Renal cortex interstitium (tissue), 11 donors: ENCODE measurements at regions not wholly inside any gene's neighbourhood (a gene's known extent, or its start where the extent isn't known, plus 50 kb on each side); places are given as distances from the start of the nearest gene placed in this dataset.

Experiments used
- DNase-seq, 11 donors: peaks; one replicate each; pipeline ENCODE4 v3.0.0-alpha.2; 2013; ENCODE audit warnings: low read depth in 9 of 11, low spot score in 4 of 11; ENCODE audit errors: extremely low read depth in 1 of 11

DNA sequence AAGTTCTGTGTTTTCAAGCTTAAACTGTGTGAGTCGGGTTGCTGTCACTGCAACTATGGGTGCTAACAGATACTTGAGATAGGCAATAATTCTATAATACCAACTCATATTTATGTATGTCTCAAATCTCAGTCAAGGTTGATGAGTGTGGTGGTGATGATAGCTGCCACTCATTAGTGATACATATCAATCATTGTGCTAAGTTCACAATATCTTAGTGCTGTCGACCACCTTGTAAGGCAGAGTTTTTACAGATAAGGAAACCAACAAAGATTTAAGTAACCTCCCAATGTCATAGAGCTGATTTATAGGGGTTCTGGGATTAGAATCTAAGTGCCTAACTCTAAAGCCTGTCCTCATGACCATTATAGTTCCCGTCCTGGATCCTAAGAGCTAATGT, 82.5 kb downstream of the ELAPOR2 start:
- no peak for DNase-seq

DNA sequence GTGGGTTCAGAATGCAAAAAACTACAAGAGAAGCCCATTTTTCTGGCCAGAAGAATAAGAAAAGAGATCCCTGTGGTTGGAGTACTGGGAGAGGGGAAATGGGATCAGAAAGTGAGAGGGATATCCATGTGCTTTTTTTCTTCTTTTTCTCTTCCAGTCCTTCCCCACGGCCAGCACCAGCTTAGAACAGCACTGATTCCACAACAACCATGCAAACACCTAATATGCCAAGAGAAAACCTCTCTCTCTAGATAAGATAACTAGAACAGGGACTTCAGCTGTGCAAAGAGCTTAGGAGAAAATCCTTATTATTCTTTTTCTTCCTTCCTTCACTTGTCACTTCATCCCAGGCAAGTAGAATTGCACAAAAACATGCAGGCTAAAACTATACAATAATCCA, 83.5 kb downstream of the ELAPOR2 start:
- DNase-seq = no peak

DNA sequence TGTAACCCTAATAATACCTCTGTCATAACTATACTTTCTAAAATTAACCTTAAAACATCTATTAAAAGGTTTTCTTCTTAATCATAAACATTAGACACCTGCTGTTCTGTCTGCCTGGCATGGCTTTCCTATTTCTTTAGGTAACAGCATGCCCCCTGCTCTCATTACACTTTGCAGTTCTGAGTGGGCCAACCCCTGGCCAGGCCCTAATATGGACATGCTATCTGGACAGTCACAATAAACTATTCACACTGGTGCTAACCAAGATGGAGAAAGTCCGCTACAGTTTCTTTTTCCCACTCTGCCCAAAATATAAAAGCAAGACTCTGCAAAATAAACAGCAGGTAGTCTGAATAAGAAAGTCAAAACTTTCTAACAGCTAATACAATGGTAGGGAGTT, 84.0 kb downstream of the ELAPOR2 start:
- DNase-seq = no peak

DNA sequence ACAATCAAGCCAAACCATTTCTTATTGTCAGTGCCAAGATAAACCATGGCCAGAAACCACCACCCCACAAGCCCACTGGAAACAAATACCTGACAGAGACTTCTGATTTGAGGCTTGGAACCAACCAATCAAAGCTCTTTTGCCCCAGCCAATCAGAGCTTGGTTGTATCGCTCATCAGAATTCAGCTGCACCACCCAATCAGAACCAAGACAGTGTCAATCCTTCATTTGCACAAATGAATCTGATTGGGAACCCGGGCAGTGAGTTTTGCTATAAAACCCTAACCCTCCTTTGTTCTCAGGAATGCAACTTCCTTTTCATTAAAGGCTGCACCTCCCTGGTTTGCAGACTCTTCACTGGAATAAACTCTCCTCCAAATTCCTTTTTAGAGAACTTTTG, 87.4 kb downstream of the ELAPOR2 start:
- DNase-seq = no peak

DNA sequence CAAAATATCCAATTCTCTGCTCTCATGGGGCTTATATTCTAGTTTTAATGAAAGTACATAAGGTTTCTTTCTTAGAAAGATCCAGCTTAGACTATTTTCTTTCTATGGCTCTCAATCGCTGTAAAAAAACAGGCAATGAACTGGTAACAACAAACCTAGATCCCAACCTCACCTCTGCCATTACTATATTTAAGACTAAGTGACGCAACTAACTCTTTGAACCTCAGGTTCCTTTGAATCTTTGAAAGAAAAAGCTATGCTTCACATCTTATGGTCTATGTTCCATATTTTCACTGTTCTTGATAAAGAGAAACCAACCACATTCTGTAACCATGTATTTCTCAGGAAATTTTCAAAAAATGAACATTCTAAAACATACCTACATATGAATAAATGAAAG, 88.5 kb downstream of the ELAPOR2 start:
- no peak for DNase-seq

DNA sequence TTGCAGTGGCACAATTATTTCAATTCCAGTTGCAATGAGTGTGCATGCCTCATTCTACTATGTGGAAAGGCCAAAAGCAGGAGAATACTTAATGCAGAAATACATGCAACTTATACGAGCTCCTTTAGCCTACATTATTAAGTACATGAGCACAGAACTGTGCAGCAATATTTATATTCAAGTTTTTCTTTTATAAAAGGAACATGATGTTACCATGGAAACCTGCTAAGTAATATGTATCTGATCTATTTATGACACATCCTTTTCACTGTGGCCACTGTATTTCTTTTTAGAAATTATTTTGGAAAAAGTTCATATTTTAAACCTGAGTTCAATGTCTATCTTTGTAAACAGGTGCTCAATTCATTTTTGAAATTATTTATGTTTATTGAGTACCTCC, 88.9 kb downstream of the ELAPOR2 start:
- no peak for DNase-seq

DNA sequence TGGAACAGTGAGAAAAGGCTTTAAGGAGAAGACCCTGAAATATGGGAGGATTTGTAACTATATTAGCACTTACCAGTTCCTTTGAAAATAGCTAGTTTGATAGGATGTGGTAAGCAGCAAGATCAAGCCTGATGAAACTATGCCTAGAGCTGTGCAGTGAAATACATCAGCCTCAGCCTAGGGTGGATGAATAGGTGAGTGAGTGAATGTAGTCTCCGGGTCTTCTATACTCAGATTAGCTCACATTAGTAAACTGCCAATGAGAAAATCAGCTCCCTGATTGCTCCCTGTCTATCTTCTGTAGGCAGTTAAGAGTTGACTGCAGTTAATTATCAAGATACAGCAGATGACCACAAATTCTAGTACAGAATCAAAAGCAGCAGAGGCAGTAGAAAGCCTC, 89.6 kb downstream of the ELAPOR2 start:
- no peak for DNase-seq

DNA sequence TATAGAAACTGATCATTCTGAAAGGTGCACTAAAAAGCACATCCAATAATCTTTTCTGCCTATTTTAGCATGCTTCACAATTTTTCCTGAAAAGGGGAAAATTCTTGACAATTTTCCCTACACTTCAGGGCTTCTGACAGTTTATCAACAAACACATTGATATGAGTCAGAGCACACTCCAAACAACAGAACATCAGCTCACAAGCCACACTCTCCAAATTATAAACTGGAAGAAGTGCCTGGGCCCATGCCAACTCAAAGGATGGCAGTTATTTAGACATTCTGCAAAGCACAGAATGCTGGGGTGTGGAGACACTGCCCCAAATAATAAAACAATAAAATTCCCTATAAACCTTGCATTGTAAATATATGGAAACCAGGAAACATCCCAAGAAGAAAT, 90.8 kb downstream of the ELAPOR2 start:
- DNase-seq = no peak

DNA sequence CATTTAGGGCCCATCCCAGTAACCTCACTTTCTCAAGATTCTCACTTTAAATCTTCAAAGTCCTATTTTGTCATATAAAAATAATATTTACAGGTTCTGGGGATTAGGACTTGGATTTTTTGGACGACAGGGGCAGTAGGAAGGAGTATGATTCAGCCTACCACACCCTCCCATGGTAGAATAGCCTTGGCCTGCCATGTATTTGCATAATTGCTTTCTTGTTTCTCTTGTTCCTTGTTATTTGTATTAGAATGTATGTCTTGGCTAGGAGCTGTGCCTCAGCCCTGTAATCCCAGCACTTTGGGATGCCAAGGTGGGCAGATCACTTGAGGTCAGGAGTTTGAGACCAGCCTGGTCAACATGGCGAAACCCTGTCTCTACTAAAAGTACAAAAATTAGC, 92.5 kb downstream of the ELAPOR2 start:
- DNase-seq = no peak

DNA sequence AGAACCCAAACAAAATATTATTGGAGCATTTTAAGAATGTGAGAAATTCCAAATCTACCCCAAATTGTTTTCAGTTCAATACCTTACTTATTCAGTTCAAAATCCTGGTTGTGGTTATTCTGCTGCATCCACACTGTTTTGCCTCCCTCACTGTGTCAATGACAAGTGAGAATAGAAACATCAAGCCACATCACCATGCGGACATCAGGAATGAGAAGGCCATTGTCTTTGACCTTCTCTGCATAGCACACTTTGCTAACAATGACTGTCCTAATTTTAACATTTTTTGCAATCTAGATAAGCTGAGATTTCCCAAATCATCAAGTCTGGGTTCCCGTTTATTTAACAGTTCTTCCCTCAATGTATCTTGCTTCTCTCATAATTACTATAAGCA, 93.7 kb downstream of the ELAPOR2 start:
- DNase-seq = no peak

DNA sequence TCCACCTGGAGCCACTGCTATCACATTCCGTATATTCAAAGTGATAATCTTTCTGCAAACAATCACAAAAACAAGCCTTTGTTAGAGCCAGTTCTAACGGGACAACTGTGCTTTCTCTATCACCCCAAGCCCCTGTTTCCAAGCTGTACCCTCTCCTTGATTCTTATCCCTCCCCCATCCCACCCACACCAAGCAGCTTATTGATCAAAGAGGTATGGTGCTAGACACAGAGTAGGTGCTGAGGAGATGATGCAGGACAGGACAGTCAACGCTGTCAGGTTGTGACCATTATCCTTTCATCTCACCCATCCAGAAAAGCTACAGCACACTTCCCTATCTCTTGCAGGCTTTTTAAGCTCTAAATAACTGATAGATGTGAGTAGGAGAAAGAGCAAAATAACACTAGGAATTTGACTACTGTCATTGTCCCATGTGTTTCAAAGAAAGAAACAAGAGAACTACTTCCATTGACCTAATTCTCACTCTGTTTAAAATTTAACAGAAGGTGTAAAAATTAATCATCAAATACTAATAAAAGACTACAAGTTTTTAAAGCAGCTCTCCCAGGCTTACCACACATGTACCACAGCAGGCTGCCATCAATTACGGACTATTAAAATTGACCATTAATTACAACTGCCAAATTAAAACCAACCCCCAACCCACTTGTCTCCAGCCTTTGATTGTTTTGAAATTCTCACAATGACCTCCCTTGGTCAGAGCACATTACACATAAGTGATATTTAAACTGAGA, 94.3 kb downstream of the ELAPOR2 start:
- DNase-seq = no peak

DNA sequence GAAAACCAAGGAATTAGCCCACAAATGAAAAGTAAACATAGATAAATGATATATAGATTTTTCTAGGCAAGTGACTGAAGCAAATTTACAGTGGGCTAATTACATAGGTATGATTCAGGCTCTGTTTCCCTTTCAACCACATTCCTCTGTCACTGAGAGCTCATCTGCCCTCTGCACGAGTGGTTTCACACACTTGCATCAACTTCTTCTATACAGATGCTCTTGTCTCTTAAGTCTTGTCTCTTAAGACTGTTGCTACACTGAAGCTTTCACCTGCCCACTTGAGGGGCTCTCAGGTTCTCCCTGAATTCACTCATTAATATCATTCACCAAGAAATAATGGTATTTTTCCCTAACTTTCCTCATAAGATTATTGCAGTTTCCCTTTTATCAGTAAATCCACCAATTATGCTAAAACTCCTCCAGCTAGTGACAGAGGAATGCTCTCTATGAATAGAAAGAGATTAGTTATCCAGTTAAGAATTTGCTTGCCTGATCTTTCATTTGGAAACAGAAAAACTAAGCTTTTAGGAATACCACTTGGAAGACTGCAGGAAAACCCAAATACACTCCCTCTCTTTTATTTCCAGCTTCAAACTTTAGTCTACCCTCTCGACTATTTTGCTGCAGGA, 95.7 kb downstream of the ELAPOR2 start:
- DNase-seq = no peak

DNA sequence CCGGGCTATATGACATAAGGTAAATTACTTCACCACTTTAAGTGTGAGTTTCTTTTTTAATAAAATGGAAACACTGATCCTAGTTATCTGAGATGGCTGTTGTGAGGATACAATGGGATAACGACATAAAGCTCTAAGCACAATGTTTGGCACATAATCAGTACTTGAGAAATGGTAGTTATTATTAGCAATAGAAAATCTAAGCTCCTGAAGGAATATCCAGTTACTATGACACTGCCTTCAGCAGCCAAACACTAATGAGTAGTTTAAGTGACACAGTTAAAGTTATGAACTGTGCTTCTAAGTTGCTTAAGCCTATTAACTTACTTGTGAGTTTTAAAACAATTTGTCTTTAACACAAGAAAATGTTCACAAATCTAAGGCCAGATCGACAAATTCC, 96.8 kb downstream of the ELAPOR2 start:
- DNase-seq = no peak

DNA sequence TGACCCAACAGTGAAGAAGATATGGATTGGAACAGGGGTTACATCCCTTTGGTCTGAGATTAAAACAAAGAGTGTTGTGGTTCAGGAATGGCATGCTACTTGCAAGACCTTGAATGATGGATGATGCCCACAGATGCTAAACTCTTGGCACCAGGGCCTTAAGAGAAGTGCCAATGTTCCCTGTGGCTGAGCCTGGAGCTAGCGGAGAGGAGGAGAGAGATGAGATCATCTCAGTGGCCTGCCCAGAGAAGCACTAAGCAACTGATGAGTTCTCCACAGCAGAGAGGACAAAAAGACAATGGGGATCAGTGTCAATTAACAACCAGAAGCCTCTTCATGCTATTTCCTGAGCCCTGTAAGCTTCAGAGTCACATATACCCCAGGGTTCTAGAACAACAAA, 97.8 kb downstream of the ELAPOR2 start:
- DNase-seq = no peak

DNA sequence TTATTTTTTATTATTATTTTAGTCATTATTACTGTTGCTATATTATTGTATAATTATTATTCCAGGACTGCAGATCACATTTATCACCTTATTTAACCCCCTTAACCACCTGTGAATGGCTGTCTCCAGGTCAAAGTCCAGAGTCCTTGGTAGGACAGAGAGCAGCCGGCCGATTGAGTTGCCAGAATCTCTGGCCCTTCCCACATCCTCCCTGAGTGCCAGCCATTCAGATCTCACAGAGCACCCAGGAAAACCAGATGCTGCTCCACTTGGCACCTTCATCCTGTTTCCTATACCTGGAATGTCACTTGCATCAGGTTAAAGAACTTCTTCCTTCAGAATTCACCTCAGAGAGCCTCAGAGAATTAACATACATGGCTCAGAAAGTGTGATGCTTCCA, 101.1 kb downstream of the ELAPOR2 start:
- no peak for DNase-seq

DNA sequence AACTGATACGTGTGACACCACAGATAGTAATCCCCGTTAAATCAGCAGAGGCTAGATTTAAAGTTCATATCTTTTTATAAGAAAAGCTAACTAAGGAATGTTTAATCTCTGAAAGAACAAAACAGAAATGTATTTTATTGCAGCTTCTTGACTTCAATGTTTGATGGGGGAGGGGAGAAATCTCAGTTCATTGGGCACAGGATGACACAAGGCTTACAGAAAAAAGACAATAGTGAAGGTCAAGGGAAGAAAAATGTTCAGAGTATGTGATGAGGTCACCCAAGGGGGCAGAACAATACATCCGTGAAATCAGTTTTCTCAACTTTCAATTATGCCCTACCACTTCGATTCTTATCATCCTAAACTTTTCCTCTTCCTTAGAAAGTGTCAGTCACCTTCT, 102.9 kb downstream of the ELAPOR2 start:
- DNase-seq = no peak

DNA sequence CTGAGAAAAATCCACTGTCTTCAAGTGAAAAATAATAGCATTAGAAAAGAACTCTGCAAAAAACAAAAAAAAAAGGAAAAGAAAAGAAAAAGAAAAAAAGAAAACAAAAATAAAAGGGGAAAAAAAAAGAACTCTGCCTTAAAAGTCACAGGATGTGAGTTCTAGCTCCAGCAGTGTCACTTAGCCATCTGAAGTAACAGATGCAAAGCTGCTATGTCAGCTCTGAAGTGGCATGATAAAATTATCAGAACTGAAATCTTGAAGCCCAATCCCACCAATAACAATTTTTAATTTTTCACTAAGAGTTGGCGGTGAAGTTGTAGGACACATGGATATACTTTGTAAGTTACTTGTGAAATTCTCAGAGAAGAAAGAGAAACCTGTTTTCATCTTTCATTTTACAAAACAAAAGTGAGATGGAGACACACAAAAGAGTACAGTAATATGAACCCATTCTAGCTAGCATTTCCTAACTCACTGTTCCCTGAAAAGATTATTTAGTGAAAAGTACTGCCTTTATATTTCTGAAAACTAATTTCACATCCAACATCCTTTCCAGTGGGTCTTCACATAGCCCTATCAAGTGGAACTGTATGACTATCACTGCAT, 103.5 kb downstream of the ELAPOR2 start:
- DNase-seq = no peak

DNA sequence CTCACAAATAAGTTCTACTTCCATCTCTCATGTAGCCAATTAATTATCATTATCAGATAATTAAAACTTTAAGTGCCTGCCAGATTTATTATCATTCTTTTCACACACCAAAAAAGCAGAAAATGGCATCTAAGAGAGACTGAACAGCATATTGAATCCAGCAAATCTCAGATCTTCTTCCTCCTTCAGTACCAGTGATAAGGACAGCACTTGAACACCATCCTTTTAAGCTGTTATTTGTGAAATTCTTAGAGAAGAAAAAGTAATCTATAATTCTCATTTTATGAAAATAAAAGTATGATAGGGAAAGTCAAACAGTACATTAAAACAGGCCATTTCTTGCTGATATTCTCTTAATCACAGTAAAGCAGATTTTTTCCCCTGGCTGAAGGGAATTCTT, 104.5 kb downstream of the ELAPOR2 start:
- no peak for DNase-seq

DNA sequence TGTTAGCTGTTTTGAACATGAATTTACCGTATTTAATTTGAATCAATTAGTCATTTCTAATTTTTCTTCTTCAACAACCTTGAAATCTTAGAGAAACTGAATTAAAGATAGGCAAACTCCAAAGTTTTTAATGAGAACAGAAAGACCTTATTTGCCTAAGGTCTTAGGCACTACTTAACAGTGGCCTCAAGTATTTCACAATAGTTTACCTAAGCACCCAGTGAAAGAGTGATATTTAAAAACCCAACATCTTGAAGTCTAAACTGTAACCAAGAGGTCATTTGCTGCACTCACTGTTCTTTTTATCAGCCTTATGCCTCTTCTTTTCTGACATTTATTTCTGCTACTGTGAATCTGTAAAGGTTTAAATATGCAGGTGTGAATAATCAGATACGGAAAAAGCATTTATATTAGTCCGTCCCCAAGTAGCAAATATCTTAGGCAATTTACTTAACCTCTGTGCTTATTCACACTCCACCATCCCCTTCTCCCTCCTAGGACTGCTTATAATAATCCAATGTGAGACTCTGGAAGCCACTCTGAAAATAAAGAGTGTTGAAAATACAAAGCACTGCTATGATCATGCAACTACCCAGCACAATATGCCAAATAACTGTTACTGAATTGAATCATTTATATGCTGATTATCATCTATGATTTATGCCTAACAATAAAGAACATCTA, 105.7 kb downstream of the ELAPOR2 start:
- DNase-seq = no peak

DNA sequence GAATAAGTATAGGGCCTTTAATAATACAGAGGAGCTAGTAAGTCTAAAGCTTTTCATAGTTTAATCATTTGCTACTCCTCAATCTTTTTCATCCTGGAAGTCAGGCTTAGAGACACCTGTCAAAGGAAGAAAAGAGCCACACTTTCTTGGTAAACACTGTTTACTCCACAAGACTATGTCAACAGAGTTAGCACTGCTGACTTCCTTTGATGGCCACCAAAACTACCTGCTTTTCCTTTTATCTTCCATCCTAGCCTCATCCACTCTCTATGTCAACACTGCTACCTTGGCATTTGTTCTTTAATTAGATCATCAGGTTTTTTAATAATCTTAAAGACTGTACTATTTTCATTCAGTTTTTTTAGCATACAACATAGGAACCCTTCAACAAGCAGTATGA, 106.2 kb downstream of the ELAPOR2 start:
- no peak for DNase-seq
